GM13977 (cell line): ENCODE measurements at regions not wholly inside any gene's neighbourhood (a gene's known extent, or its start where the extent isn't known, plus 50 kb on each side); places are given as distances from the start of the nearest gene placed in this dataset.

Experiments
- DNase-seq: peaks from one replicate; pipeline ENCODE4 v3.0.0; 2012; ENCODE audit warnings: low spot score
- CTCF ChIP-seq: IDR thresholded peaks from 2 replicates; pipeline ENCODE4 v1.5.1; 2012; ENCODE audit warnings: mild to moderate bottlenecking, control low read depth; ENCODE audit not compliant: insufficient read depth; ENCODE audit errors: extremely low read depth, missing control alignments
- in situ Hi-C: fragments of 300-500 bp; cut with MboI; formaldehyde crosslinking; loops from one replicate; pipeline ENCODE4 v1.12.0; 2022; ENCODE audit warnings: low sequenced_read_pairs, low pct_unique_long_range_greater_than_20kb, mixed read lengths, inconsistent platforms; ENCODE audit not compliant: unreplicated experiment

GRCh38 chr3:76429581-76430177 lies 610.2 kb upstream of the ROBO2 start:
- DNase-seq, result no peak
- no peak for TF ChIP-seq CTCF
- in situ Hi-C loops, result no loop called here

- in situ Hi-C loops, result no loop called here
- DNase-seq, result no peak
- no peak for TF ChIP-seq CTCF
These were observed 607.5 kb upstream of the ROBO2 start for GRCh38 chr3:76432396-76432795.

- TF ChIP-seq CTCF, result no peak
- in situ Hi-C loops, result no loop called here
- DNase-seq, result no peak
These were observed 603.0 kb upstream of the ROBO2 start for GRCh38 chr3:76436894-76437293.

GRCh38 chr3:76438971-76439370 lies 600.9 kb upstream of the ROBO2 start:
- no peak for DNase-seq
- no peak for TF ChIP-seq CTCF
- in situ Hi-C loops, result no loop called here

- no peak for TF ChIP-seq CTCF
- in situ Hi-C loops, result no loop called here
These were observed 597.5 kb upstream of the ROBO2 start for GRCh38 chr3:76442374-76442915.

GRCh38 chr3:76456322-76456721 lies 583.6 kb upstream of the ROBO2 start:
- in situ Hi-C loops, result no loop called here
- TF ChIP-seq CTCF, result no peak
- DNase-seq, result no peak

More at GRCh38 chr3:76442374-76442915, 597.5 kb upstream of the ROBO2 start:
- no peak for DNase-seq
